GM13976 (cell line): ENCODE measurements at regions not wholly inside any gene's neighbourhood (a gene's known extent, or its start where the extent isn't known, plus 50 kb on each side); places are given as distances from the start of the nearest gene placed in this dataset.

Experiments
- DNase-seq: peaks from one replicate; pipeline ENCODE4 v3.0.0; 2012; ENCODE audit warnings: low spot score
- in situ Hi-C: fragments of 300-500 bp; cut with MboI; formaldehyde crosslinking; loops from one replicate; pipeline ENCODE4 v1.12.0; 2022; ENCODE audit warnings: low sequenced_read_pairs, mixed read lengths, inconsistent platforms; ENCODE audit not compliant: unreplicated experiment
- TF ChIP-seq, protein P1 (sequence below): IDR thresholded peaks from 2 replicates; pipeline ENCODE4 v1.5.1; 2012; ENCODE audit warnings: borderline replicate concordance, mild to moderate bottlenecking; ENCODE audit not compliant: insufficient read depth; ENCODE audit errors: extremely low read depth, missing control alignments, control extremely low read depth

DNA sequence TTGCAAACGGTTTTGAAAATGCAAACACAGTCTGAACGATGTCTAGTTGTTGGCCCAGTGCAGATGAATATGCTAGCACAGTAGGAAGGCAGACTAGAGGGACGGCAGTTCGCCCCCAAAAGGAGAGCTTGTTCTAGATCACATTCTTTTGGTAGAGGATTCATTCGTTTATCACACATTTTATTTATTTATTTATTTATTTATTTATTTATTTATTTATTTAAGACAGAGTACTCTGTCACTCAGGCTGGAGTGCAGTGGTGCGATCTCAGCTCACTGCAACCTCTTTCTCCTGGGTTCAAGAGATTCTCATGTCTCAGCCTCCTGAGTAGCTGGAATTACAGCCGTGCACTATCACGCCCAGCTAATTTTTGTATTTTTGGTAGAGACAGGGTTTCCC is 59.4 kb upstream of the ZPBP start:
- in situ Hi-C loops = no loop called here
- DNase-seq = no peak
- TF ChIP-seq, protein P1, sequence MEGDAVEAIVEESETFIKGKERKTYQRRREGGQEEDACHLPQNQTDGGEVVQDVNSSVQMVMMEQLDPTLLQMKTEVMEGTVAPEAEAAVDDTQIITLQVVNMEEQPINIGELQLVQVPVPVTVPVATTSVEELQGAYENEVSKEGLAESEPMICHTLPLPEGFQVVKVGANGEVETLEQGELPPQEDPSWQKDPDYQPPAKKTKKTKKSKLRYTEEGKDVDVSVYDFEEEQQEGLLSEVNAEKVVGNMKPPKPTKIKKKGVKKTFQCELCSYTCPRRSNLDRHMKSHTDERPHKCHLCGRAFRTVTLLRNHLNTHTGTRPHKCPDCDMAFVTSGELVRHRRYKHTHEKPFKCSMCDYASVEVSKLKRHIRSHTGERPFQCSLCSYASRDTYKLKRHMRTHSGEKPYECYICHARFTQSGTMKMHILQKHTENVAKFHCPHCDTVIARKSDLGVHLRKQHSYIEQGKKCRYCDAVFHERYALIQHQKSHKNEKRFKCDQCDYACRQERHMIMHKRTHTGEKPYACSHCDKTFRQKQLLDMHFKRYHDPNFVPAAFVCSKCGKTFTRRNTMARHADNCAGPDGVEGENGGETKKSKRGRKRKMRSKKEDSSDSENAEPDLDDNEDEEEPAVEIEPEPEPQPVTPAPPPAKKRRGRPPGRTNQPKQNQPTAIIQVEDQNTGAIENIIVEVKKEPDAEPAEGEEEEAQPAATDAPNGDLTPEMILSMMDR = no peak

DNA sequence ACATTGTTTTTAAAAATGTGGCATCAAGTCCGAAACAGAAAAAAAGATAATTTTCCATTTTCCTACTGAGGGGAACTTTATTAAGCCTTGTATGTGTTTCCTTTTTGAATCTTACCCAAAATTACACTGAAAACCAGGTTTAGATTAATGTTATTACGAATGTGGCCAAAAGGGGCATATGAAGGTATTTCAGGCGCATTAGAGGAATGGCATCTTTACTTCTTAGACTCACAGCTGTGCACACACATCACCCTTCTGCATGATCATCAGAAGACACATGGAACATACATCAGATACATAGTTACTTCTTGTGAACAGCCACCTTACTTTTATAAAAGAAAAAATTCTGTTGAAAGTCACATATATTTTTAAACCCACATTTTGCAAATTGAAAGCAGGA is 58.6 kb upstream of the ZPBP start:
- DNase-seq = no peak
- in situ Hi-C loops = no loop called here
- TF ChIP-seq, protein P1 = no peak

DNA sequence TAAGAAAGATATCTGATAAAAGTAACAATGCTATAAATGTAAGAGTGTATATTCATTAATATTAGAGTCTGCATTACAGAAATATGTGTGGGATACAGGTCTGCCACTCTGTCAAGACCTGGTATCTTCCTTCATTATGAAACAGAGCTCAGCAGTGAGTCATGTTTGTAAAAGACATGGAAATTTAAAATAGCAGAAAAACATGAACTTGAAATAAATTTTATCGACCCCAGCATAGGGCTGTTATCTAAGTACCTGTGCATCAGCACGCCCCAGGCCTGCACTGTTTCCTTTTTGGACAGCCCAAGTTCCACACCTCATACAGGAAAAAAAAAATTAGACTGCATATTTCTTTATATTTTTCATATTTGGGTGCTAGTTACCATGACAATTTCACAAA is 58.0 kb upstream of the ZPBP start:
- no peak for DNase-seq
- in situ Hi-C loops = no loop called here
- TF ChIP-seq, protein P1 = no peak

DNA sequence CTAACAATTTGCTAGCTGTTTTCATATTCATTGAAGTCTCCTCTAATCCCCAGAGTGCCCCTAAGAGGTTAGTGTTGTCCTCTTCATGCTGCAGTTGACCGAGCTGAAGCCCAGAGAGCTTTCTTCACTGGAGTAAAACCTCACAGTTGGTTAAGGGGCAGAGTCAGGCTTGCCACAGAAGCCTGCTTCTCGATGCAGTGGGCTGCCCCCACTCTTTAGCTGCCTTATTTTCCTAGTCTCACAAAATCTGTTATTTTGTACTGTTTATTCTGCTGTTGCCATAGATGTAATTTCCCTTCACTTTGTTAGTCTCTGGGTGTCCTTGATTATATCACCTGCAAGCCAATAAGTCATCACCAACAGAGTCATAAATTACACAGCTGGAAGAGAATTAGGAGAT is 56.3 kb upstream of the ZPBP start:
- TF ChIP-seq, protein P1 = no peak
- in situ Hi-C loops = loop anchor here (5.0 to 10.0 kb wide), 2 partner anchors 53 to 265 kb away; no protein-coding TSS in a partner anchor
- DNase-seq = no peak

DNA sequence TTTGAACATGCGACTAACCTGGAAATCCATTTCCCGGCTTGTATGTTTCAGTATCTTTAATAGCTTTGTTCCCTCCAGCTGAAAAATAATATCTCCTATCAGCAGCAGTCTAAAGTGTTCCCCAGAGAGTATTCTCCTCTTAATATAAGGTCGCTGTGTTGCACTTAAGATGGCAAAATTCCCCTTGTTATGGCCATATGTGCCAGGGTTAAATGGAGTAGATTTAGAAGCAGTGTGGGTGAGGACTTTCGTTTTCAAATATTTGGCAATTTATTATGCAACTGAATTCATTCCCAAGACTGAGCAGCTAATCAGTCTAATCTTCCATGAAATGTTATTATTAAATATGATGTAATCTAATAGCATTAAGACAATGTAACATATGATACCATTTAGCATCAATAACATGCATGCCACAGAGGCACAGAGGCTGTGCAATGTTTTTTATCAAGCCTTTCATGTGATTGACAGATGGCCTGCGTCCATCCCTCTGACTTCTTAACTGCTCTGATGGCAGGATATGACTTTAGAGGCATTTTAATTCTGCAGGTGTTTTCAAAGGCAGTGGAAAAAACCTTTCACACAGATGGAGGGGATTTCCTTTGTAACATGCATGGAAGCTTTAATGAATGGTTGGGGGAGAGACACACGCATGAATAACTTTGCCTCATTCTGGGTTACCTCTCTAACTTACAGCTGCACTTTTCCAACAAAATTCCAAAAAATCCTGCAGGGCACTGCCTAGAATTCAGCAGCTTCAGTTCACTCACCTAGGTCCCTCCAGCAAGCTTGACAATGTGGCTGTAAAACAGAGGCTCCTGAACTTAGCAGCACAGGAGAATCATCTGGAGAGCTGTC is 55.1 kb upstream of the ZPBP start:
- TF ChIP-seq, protein P1 = no peak
- in situ Hi-C loops = loop anchor here (5.0 to 10.0 kb wide), 2 partner anchors 54 to 267 kb away; no protein-coding TSS in a partner anchor
- DNase-seq = no peak

DNA sequence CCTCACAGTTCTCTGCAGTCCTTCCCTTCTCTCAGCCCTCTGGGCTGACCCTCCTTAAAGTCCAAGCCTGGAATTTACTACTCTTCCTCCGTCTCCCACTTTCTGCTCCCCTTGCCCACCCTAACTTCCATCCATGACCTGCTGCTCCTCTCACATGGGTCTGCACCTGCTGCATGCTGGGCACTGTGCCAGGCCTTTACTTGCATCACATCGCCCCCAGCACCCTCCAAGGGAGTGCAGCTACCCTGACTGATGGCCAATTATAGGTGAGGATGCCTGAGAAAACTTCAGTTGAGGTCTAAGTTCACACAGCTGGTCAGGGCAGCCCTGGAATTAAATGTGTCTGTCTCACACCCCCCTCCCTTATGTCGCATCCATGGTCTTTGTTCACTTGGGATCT is 53.6 kb upstream of the ZPBP start:
- in situ Hi-C loops = loop anchor here (5.0 to 10.0 kb wide), 2 partner anchors 56 to 268 kb away; no protein-coding TSS in a partner anchor
- DNase-seq = no peak
- TF ChIP-seq, protein P1 = no peak
